ENCODE measurements at regions not wholly inside any gene's neighbourhood (a gene's known extent, or its start where the extent isn't known, plus 50 kb on each side); places are given as distances from the start of the nearest gene placed in this dataset.

DNA sequence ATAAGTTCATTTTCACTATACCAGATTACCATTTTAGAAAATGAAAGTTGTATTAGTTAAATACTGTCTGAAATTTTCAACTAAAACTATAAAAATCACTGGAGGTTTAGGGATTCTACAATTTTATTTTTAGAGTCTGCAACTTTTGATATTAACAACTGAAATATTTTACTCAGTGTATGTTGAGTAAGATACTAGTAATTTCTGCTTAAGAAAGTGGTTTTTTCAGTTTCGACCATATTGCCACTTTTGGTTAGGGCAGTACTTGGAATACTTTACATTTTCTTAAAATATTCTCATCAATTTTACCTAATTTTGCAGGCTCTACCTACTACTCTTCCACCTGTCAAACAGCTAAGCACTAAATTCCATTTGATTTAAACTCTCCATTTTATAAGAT is 59.6 kb downstream of the KCNRG start:
- Histone ChIP-seq H3K4me3 (no peak overlapping the region), H3K4me1 (ENCODE audit: control insufficient read depth in 5 of 5, insufficient read depth in 5 of 5, low read length in 5 of 5) (peaks cover 0 to 19% (median 0%) of the 10 kb centered on the region in 5 donors), H3K27ac (ENCODE audit: low read depth in 1 of 2, low read length in 1 of 2) (no peak overlapping the region), H3K27me3 (ENCODE audit: control insufficient read depth in 3 of 3, insufficient read depth in 3 of 3, low read length in 2 of 3) (no peaks in the 10 kb centered on the region), H3K9me3 (ENCODE audit: control insufficient read depth in 4 of 4, insufficient read depth in 3 of 4, low read length in 3 of 4) (no peaks in the 10 kb centered on the region), H3K36me3 (ENCODE audit: control insufficient read depth in 4 of 4, insufficient read depth in 4 of 4, low read length in 4 of 4) (peaks cover 0 to 6% (median 3%) of the 10 kb centered on the region in 4 donors), H3K9ac (ENCODE audit: insufficient read depth in 1 of 2, low read length in 2 of 2) (no peak overlapping the region)
- DNase-seq (no peak), ATAC-seq (ENCODE audit: insufficient read depth, low FRiP score) (no peak)
- WGBS, 2 donors, result 78 to 84% methylated on average over 1 of the region's 1 CpG
- TF ChIP-seq CTCF (IDR thresholded peaks at IDR 0.05; ENCODE audit: control extremely low read depth, extremely low read depth), result no peak

DNA sequence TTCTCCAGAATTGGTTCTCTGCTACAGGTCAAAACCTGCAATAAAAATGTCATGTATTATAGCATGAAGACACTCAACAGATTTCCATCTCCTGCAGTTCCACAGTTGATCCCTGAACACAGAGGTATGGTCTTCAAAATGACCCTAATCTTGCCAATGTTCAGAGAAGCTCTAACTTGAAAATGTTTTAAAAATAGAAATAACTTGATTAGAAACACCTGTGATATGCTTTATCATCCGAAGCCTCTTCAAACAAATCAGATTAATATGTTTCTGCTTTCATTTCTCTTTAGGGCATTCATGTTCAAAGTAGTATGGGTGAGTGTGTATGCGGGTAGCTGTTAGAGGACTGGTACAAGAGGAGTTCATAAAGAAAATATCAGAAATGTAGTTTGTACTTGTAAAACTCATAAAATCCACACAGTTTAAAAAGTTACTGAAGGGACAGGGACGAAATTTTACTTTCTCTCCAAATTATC is 60.4 kb downstream of the KCNRG start:
- Histone ChIP-seq H3K27me3 (ENCODE audit: control insufficient read depth in 3 of 3, insufficient read depth in 3 of 3, low read length in 2 of 3) (no peaks in the 10 kb centered on the region), H3K9me3 (ENCODE audit: control insufficient read depth in 4 of 4, insufficient read depth in 3 of 4, low read length in 3 of 4) (no peaks in the 10 kb centered on the region), H3K27ac (ENCODE audit: low read depth in 1 of 2, low read length in 1 of 2) (no peak overlapping the region), H3K4me3 (no peak overlapping the region), H3K9ac (ENCODE audit: insufficient read depth in 1 of 2, low read length in 2 of 2) (no peak overlapping the region), H3K36me3 (ENCODE audit: control insufficient read depth in 4 of 4, insufficient read depth in 4 of 4, low read length in 4 of 4) (peaks cover 0 to 6% (median 3%) of the 10 kb centered on the region in 4 donors), H3K4me1 (ENCODE audit: control insufficient read depth in 5 of 5, insufficient read depth in 5 of 5, low read length in 5 of 5) (peaks cover 0 to 15% (median 0%) of the 10 kb centered on the region in 5 donors)
- TF ChIP-seq CTCF (IDR thresholded peaks at IDR 0.05; ENCODE audit: control extremely low read depth, extremely low read depth), result no peak
- DNase-seq (no peak), ATAC-seq (ENCODE audit: insufficient read depth, low FRiP score) (no peak)
- WGBS, 2 donors, result 79% methylated on average over 3 of the region's 3 CpGs

DNA sequence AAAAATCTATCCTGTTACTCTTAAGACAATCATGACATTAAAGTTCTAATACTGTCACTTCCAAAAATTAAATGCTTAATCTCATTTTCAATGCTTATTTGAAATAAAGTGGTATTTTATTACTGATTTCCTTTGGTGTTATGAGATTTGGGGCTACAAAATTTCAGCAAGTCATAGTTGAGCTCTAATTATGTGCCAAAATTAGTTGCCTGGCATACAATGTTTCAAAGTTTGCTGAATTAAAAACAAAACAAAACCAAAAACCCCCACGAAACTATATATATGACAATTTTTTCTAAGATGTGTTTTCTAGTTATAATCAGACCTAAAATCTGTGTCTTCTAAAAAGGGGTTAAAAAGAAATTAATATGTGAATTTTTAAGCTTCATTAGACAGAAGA is 62.2 kb downstream of the KCNRG start:
- Histone ChIP-seq H3K36me3 (ENCODE audit: control insufficient read depth in 4 of 4, insufficient read depth in 4 of 4, low read length in 4 of 4) (no peaks in the 10 kb centered on the region), H3K4me3 (no peak overlapping the region), H3K9me3 (ENCODE audit: control insufficient read depth in 4 of 4, insufficient read depth in 3 of 4, low read length in 3 of 4) (no peaks in the 10 kb centered on the region), H3K27ac (ENCODE audit: low read depth in 1 of 2, low read length in 1 of 2) (no peak overlapping the region), H3K4me1 (ENCODE audit: control insufficient read depth in 5 of 5, insufficient read depth in 5 of 5, low read length in 5 of 5) (peaks cover 0 to 9% (median 0%) of the 10 kb centered on the region in 5 donors), H3K9ac (ENCODE audit: insufficient read depth in 1 of 2, low read length in 2 of 2) (peak overlapping the region in 1 of 2 donors; percentile 13), H3K27me3 (ENCODE audit: control insufficient read depth in 3 of 3, insufficient read depth in 3 of 3, low read length in 2 of 3) (no peaks in the 10 kb centered on the region)
- TF ChIP-seq CTCF (IDR thresholded peaks at IDR 0.05; ENCODE audit: control extremely low read depth, extremely low read depth), result no peak
- ATAC-seq (ENCODE audit: insufficient read depth, low FRiP score) (no peak), DNase-seq (peak in 1 of 3 donors; percentile 47)
- 63 to 64% methylated on average over 1 of the region's 1 CpG for WGBS, 2 donors

Measured in lung (tissue), 11 donors.